GM18861 (cell line): ENCODE measurements at regions not wholly inside any gene's neighbourhood (a gene's known extent, or its start where the extent isn't known, plus 50 kb on each side); places are given as distances from the start of the nearest gene placed in this dataset.
"Not testable (repeated sequence)": the region's sequence is repeated elsewhere in the genome, so short reads cannot be mapped to it uniquely, and the experiment has no call there.

Experiments used
- ATAC-seq: cut with Tn5 transposase; IDR thresholded peaks from one replicate; pipeline ENCODE4 v1.9.1; 2021; ENCODE audit not compliant: unreplicated experiment

GRCh38 chr7:68205826-68206225 is 1209.2 kb downstream of the TYW1 start:
- ATAC-seq = no peak

GRCh38 chr7:68206946-68207485 is 1210.4 kb downstream of the TYW1 start:
- no peak for ATAC-seq

DNA sequence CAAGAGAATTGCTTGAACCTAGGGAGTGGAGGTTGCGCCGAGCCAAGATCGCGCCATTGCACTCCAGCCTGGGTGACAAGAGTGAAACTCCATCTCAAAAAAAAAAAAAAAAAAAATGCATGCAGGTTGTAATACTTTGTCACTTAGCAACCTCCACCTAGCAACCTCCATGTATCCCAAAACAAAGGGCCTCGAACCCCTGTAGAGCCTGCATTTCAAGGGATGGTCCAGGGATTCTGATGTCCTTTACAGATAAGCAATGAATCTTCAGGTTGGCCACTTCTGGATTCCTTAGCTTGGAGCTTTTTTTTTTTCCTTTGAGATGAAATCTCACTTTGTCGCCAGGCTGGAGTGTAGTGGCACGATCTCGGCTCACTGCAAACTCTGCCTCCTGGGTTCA is 1211.0 kb downstream of the TYW1 start:
- no peak for ATAC-seq

DNA sequence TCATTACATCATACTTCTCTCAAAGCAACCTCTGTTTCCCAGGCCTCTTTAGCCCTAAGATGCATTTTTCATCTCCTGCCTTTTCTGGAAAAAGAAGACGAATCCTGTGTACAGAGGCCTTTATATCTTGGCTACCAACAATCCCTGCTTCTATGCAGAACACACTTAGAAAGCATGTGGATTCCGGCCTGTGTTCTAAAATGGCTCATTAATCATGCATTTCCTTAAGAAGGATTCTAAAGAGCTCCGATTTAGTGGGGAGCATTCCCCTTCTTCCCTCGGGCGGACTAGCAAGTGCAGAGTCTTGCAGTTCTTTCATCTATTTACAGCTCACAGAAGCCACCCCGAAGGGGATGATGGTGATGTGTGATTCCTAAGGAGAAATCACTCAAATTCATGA is 1212.9 kb downstream of the TYW1 start:
- ATAC-seq = no peak

DNA sequence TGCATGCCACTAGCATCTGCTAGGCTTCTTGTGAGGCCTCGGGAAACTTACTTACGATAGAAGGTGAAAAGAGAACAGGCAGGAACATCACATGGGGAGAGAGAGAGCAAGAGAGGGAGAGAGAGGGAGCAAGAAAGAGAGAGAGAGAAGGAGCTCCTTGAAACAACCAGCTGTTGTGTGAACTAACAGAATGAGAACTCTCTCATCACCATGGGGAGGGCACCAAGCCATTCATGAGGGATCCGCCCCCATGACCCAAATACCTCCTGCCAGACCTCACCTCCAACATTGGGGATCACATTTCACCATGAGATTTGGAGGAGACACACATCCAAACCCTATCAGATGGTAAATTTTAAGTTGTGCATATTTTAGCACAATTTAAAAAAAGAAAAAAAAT is 1217.2 kb downstream of the TYW1 start:
- no peak for ATAC-seq

DNA sequence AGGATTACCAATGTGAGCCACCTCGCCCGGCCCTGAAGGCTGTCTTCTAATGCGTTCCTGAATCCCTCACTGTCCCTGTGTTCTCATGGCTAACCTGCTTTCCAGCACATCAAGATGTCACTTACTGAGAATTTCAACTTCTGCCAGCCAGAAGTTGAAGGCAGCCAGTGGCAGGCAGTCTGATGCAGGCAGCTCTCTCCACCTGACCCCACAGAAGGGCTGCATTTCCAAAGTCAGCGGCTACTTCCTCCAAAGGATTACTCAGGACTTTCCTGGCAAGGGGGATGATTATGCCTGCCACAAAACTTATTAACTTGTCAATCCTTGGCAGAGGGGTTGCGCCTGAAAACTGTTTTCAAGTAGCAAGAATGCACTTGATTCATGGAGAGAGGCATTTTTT is 1219.4 kb downstream of the TYW1 start:
- ATAC-seq = no peak

DNA sequence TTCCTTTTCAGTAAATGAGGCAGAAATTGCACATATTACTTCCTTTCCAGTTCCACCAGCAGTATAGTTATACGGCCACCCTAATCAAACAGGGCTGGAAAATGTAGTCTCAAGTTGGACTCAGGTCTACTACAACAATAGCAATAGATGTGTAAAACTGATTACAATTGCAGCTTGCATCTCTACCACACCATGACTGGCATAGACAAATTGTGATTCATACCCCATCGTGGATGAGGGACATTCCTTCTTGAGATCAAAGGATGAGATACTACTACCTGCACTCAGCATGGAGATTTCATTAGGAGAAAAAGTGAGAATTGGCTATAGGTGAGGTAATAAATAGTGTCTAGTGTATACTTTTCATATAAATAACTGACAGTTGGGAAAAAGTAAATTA is 1220.8 kb downstream of the TYW1 start:
- no peak for ATAC-seq

GRCh38 chr7:68218461-68218860 is 1221.8 kb downstream of the TYW1 start:
- no peak for ATAC-seq

GRCh38 chr7:68222311-68222710 is 1225.7 kb downstream of the TYW1 start:
- ATAC-seq = no peak

GRCh38 chr7:68224041-68224741 is 1227.6 kb downstream of the TYW1 start:
- ATAC-seq = no peak

- ATAC-seq = not testable (repeated sequence)
Measured at GRCh38 chr7:68231011-68231410, 1234.4 kb downstream of the TYW1 start.

DNA sequence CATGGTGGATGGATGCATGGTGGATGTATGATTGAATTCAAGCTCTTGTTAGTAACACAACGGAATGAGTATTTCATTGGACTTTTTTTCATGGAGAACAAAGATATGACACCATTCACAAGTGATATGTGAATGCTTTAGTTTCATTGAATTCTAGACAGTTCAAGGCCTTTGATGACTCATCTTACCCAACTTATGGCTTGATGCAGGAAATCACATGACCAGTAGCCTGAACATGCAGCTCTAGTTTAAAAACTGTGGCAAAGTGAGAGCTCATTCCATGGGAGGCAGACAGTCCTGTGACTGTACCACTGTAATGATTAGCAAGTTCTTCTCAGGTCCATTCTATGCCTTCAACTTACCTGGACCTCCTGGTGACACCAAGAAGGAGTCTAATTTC is 1239.3 kb downstream of the TYW1 start:
- ATAC-seq = no peak

- ATAC-seq = no peak
Measured at GRCh38 chr7:68238204-68238805, 1241.7 kb downstream of the TYW1 start.

DNA sequence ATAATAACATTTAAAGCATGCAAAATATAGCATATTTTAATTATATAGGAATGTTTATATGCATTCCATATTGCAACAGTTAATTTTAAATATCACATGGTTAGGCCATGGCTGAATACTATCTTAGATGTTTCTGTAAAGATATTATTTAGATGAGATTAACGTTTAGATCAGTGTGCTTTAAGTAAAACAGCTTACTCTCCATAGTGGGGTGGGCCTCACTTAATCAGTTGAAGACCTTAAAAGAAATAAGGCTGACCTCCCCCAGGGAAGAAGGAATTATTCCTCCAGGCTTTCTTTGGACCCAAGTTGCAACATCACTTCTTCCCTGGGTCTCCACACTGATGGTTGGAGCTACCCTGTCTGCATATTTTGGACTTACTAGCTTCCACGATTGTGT is 1246.5 kb downstream of the TYW1 start:
- ATAC-seq = no peak

- ATAC-seq = no peak
Measured at GRCh38 chr7:68244389-68244788, 1247.8 kb downstream of the TYW1 start.

- ATAC-seq = no peak
Measured at GRCh38 chr7:68245688-68246087, 1249.1 kb downstream of the TYW1 start.

GRCh38 chr7:68246189-68246633 is 1249.6 kb downstream of the TYW1 start:
- no peak for ATAC-seq

DNA sequence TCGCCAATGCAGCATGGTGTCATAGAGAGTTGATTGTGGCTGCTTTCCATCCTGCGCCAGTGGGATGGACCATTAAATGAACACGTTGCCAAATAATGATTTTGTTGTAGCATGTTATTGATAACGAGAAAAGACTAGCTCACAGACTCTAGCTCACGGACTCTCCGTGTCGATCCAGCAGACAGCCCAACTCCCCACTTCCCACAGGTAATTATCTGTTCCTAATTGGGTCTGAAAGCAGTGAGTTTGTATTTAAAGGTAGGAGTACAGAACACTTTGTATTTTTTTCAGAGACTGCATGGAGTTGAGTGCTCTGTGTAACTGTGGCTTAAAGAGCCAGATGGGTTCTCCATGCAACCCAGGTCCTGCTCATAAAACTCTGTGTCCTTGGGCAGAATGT is 1250.5 kb downstream of the TYW1 start:
- ATAC-seq = no peak

- ATAC-seq = no peak
Measured at GRCh38 chr7:68247571-68247970, 1250.9 kb downstream of the TYW1 start.

DNA sequence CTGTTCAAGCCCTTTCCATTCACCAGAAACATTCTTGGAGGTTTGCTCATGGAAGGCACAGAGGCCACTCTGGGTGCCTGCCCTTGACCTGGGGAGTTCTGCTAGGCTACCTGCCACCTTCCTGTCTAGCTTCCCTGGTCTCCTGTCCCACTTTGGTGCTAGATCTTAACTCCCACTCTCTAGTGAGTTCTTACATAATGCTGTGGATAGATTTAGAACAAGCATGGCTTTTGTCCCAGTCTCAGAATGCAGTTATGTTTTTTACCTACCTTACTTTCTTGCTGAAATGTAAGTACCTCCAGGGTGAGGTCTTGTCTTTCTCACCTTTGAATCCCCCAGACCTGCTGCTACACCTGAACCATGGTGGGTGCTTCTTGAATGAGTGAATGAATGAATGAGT is 1252.3 kb downstream of the TYW1 start:
- no peak for ATAC-seq

DNA sequence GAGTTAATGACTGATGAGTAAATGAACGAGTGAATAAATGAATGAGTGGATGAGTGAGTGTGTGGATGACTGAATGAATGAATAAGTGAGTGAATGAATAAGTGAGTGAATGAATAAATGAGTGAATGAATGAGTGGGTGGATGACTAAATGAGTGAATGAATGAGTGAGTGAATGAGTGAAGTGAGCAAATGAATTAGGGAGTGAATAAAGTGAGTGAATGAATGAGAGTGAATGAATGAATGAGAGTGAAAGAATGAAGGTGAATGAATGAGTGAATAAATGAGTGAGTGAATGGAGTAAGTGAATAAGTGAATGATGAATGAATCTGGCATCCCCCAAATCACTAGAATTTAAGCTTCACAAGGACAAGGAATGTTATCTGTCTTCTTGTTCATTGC is 1253.0 kb downstream of the TYW1 start:
- ATAC-seq = no peak

DNA sequence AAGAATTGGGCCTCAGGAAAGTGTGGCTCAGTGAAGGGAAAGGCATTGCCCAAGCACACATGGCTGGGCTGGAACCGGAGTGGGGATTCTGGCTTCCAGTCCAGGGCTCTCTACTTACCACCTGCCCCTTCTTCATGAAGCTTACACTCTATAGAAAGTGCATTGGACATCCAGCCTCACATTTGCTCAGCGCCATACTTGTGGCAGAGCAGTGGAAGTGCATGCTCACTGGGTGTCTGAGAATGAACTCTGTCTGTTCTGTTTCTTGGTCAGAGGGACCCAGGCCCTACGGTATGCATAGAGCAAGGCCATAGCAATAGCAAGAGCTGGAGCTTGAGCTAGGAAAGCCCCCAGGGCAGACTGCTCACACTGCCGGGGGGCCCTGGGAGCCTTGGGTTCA is 1253.5 kb downstream of the TYW1 start:
- ATAC-seq = no peak

- not testable (repeated sequence) for ATAC-seq
Measured at GRCh38 chr7:68254815-68255214, 1258.2 kb downstream of the TYW1 start.
